ENCODE measurements at regions not wholly inside any gene's neighbourhood (a gene's known extent, or its start where the extent isn't known, plus 50 kb on each side); places are given as distances from the start of the nearest gene placed in this dataset.

DNA sequence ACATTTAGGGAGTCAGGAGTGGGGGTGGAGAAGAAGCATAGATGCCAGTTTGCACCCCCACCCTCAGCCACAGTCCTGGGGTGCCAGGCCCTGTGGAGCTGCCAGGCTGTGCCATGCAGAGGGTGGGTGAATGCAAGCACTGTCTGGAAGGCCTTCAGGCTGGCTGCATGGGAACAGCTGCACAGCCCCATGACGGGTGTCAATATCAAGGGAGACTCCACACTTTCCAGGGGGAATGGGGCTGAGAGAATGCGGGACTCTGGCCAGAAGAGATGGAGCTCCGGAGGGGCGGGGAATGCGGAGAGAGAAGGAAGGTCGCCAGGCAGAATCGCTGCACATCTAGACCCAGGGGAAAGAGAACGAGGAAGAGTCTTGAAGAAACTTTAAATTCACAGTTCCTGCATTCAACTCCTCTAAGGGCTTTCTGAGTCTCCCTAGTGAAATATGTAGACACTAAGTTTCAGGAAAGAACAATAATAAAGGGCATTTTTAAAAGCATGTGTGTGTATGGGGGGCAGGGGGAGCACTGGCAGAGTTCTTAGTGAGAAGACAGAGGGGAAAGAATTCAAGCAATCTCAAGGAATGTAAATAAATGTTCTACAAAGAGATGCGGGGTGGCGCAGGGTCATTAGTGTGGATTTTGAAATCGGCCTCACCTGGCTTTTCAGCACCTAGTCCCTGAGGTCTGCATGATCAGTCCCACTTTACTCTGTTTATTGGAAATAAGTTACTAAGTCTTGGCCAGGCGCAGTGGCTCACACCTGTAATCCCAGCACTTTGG lies 59.1 kb downstream of the BOD1 start:
- no peak for DNase-seq (ENCODE audit: low read depth)

DNA sequence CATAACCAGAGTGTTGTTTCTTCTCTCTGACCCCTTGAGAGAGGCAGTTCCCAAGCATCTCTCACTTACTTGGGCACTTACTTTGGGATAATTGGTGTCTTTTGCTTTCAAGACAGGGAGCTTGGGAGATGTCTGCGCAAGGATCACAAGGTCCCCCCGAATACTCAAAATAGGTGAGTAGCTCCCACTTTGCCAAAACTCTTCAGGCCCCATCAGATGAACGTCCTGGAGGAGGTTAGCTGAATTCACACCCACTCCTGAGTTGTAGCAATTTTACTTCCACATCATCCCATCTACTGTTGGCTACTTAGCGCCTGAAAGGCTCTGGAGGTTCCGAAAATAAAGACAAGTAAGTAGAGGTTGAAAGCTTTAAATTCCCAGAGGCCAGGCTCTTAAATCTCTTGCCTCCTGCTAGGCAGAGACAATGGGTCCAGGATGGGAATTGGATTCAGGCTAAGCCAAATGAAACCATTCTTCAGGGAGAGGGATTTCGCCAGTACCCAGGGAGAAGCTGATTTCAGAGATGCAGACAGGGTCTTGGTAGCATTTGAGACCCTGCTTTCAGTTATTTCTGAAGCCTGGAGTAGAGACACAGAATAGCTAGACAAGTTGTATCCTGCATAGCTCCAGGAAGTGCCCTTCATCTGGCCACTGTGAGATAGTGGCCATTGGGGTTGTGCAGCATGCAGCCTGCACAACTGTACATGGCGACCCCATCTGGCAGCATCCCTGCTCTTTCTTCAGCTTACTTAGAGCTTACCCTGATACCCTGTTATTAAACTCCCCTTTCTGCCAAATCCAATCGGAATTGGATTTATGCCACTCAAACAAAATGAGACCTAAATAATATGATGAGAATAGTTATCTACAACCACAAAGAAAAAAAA lies 60.1 kb downstream of the BOD1 start:
- no peak for DNase-seq (ENCODE audit: low read depth)

DNA sequence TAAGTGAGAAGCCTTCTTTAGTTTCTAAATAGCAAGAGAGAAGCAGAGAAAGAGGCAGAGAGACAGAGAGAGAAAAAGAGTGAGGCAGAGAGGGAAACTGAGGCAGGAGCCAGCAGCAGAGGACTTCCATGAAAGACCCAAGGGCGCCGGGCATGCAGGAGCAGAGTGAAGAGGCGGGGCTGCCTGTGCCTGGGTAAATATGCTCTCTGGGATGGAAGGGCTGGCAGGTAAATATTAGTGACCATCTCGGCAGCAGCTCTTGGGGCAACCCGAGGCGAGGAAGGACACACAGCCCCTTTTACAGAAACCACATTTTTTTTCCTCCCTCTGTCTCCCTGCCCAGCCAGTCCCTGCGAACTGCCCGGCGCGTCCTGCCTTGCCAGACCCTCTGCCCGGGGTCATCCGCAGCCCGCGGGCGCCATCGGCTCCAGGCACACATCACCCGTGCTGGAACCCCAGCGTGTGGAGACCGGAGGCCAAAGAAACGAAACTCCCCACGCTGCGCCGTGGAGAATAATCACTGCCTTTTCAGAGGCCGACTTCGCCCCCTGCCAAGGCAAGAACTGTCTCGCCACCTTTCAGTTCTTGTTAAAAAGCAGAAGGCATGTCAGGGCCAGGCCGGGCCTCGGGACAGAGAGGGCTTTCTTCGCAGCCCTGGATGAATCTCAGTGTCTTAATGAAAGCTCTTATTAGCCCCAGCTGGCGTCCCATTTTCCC lies 61.3 kb downstream of the BOD1 start:
- no peak for DNase-seq (ENCODE audit: low read depth)

DNA sequence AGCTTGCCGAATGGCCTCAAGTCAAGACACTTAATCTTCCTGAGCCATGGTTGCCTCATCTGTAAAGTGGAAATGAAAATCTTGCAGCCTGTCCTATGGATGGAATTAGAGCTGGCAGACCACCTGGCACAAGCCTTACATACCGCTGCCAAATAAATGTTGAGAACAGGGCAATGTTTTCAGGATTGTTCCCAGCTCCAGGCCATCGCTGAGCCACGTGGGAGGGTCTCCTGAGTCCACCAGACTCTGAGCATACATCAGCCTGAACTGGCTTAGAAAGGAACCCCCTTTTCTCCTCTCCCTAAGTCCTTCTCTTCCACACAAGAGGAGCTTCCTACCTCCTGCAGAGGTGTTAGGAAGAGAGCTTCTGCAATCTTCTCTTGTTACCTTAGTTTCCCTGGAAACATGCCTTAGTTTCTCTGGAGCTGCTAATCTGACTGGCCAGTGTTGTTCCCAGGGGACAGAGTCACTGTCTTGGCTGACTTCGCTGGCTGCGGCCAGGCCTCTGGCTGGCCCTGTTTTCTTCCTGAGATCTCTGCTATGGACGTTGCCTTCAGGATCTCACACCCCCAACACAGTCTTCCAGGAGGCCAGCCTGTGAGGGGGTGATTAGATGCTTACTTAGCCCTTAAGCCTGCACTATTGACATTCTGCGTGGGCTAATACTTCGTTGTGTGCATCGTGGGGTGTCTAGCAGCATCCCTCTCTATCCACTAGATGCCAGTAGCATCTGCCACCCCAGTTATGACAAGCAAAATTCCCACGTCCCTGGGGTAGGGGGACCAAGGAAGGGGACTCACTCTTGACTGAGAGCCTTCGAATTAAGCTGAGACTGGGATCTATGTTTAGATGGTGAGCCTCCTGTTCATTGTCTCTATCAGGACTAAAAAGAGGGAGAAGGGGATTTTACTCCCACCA lies 62.2 kb downstream of the BOD1 start:
- DNase-seq (ENCODE audit: low read depth): no peak

DNA sequence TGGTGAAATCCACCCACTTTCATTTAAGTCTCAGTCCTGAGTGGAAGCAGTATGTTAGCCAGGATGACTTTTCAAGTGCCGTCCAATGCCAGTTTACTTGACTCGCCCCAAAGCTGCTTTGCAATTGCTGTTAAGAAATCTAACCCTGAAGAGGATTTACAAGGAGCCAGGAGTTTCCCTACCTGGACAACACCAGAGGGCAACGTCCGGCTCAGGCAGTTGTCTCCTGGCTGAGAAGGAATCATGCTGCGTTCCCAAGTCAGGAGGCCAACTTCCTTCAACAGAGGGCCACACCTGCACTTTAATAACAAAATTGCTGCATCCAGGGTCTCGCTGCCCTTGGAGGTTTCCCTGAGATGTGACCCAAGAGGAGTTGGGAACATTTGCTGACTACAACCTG lies 65.8 kb downstream of the BOD1 start:
- no peak for DNase-seq (ENCODE audit: low read depth)

DNA sequence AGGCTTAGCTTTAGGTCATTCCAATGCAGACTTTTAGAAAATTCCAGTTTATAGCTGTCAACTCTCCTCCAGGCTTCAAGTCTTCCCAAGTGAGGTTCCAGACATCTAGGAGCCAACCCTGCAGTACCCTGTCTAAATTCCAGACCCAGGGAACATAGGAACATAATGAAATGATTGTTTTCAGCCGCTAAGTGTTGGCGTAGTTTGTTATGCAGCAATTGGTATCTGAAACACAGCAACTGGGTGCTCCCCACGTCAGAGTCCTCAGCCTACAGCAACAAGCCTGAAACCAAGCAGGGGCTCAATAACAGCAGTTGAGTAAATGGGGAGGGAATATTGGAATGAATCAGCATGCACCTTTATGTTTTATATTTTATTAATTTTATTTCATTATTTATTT lies 66.8 kb downstream of the BOD1 start:
- no peak for DNase-seq (ENCODE audit: low read depth)

DNA sequence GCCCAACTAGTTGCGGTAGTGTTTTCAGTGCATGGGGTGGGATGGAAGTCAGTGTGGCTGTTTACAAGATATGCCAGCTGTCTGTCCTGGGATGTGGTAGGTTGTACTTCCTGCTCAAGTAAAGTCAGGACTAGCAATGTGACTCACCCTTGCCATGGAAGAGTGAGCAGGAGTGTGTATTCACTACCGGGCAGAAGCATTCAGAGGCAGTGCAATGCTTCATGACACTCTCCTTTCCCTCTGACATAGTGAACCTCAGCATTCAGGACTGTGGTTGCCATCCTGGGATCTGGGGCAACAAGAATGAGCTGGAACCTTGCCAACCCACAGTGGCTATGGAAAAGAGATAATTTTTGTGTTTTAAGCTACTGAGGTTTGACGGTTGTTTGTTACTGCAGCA lies 68.9 kb downstream of the BOD1 start:
- DNase-seq (ENCODE audit: low read depth): no peak

DNA sequence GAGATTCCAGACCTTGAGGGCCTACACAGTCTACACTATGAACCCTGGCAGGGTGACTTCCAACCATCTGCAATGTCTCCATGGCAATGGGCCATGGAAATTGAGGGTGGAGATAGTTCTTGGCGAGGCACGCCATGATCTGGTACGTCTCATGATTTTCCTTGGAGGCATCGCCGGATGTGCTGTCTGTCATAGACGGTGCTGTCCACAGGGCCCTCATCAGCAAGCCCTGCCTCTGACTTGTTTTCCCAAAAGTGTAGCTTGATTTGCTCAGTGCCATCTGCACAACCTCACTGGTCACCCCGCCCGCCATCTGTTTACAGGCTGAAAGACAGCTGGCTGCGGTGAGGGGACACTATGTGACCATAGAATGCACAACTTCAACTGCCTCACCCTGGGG lies 73.5 kb downstream of the BOD1 start:
- DNase-seq (ENCODE audit: low read depth): no peak

DNA sequence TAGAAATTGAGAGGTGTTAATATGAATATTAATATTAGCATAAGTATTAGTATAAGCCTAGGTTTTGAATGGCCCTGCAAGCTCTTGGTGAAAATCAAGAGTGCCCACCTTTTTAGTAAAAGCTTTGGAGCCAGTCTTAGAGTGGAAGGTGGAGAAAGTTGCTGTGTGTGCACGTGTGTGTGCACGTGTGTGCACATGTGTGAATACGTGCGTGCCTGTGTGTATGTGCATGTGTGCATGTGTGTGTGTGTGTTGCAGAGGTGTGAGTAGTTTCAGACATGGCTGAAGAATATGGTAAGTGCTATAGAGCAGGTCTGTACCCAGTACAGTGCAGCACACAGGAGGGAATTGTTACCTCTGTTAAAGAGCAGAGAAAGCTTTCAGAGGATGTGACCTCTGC lies 74.3 kb downstream of the BOD1 start:
- DNase-seq (ENCODE audit: low read depth): no peak

DNA sequence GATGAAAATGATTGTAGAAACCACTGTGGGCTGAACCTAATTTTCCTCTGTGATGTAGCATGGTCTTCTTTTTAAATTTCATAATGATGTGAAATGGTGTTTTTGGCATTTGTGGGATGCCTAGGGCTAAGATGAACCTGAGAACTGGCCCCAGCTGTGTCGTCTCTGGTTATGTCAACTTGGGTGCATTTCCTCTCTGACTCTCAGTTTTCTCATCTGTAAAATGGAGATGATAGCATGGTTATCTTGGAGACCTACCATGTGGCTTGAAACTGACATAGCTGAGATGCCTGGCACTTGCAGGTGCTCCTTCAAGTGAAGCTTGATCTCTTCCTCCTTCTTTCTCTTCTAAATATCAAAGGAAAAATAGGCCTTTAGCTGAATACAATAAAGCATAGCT lies 77.8 kb downstream of the BOD1 start:
- no peak for DNase-seq (ENCODE audit: low read depth)

DNA sequence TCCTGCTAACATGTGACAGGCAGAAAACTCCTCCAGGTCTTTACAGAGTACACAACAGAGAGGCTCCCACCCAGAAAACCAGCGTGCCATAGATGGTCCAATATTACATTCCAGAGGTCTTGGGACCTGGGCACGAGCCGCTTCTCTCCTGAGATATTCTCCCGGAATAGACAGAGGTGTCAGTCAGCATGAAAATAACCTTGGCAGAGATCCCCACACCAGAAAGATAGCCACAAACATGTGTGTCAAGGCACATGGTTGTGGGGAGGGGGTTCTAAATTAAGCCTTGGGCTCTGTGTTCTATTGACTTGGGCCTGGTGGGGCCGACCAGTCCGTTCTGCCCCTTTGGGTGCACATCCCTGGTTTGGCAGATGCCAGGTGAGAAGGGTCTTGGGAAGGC lies 78.4 kb downstream of the BOD1 start:
- no peak for DNase-seq (ENCODE audit: low read depth)

DNA sequence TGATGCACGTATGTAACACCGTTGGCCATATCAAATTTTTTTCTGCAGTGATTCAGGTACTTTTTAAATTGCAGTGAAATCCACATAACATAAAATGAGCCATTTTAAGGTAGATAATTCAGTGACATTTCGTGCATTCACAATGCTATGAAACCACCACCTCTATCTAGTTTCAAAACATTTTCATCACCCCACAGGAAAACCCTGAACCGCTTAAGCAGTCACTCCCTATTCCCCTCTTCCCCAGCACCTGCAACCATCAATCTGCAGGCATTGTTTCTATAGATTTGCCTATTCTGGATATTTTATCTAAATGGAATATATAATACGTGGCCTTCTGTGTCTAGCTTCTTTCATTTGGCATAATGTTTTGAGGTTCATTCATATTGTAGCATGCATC lies 79.2 kb downstream of the BOD1 start:
- no peak for DNase-seq (ENCODE audit: low read depth)

DNA sequence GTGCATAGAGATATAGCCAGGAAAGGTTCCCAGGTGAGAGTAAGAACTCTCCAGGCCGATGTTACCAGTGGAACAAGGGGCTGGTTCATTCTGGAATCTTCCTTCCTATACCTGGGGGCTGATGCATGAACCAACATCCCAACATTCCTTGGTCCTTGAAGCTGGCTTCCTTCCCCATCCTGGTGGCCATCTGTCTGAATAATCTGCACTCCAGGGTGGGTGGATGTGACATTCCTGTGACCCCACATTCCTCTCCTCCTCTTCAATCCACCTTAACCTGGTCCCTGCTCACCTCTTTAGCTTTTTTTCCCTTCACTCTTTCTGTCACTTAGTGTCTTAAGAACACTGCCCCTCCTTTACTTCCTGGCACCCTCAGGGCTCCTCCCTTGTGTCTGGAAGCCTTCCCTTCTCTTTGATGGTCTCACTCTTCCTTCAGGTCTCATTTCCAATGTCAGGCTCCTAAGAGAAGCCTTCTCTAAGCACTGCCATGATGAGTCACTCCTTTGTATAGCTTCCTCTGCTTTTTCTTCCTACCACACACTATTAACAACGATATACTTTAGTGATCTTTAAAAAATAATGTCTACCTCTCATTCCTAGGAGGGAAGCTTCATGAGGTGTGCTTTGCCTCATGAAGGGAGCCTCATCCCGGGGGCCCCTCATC lies 80.3 kb downstream of the BOD1 start:
- no peak for DNase-seq (ENCODE audit: low read depth)

DNA sequence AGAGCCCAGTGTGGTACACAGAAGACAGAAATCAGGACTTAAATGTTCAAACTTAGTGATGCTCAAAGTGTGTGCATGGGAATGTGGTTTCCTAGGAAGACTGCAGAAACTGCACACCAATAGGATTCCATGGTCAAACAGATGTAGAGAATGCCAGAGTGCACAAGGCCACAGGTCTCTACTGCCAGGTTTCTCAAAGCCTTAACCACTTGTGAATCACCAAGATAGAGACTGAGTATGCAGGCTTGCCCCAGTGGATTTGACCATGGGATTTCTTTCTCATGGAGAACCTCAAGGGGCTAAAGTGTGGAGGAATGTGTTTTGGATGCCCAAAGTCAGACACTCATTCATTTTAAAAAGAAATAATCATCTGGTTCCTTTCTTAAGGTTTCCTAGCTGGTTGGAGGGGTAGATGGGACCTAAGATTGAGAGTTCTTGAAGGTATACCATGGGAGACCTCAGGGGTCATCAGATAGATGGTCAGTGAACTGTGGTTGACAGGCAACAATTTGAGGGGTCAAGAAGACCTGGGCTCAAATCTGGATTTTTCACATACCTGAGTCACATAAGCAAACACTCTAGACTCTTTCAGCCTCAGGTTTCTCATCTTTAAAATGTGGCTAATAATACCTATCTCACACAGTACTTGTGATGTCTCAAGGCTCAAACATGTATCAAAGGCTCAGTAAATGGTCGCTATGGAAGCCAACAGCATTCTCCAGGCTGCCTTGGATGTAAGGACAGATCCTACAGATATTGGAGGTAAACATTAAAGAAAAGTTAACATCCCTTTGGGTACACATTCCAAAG lies 81.1 kb downstream of the BOD1 start:
- no peak for DNase-seq (ENCODE audit: low read depth)

DNA sequence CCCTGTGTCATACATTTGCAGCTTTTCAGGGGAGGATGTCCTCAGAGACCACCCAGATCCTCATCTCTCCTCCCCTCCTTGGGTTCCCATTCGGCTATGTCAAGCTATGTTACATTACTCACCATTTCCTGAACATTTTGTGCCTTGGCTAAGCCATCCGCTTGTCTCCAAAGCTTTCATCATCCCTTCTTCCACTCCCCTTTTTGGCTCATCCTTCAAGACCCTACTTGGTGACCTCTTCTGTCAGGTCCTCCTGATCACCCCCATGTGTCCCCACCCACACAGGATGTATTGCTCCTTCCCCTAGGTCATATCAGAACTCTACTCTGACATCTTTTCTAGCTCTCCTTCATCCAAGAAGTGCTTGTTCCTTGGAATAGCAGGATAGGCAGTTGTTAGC lies 81.8 kb downstream of the BOD1 start:
- DNase-seq (ENCODE audit: low read depth): no peak

DNA sequence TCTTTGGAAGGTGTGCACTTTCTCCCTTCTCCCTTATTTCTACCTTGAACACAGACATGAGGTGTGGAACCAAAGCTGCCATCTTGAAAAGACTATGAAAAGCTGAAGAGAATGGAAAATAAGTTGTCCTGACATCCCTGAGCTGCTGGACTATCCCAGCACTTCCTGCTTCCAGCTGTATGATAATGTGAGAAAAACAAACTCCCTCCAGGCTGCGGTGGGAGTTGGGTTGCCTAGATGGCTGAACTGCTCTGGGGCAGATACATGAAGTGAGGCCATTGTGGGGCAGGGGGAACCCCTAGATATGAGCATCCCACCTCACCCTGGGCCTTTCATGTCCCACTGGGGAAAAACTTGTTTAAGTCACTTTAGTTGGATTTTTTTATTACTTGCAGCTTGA lies 82.4 kb downstream of the BOD1 start:
- no peak for DNase-seq (ENCODE audit: low read depth)

DNA sequence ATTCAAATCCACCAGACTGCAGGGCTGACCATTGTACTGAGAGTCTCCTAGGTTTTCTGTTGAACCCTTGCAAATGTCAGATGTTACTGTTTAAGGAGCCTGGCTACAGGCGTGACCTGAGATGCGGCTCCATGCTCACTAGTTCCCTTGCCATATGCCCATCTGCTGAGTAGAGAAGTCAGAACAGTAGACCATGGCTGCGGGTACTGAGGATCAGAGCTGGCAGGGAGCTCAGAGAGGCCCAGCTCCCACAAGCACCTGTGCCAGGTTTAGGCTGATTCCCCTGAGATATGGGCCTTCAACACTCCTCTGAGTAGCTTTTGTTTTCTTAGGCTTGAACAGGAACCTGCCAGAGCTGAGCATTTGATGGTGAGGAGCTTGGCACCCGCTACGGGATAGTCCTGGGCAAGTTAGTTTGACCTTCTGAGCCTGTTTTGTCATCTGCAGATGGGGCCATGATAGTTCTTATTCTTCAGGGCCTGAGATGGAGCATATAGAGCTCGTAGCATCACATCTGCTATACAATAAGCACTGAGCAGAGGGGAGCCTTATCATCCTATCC lies 83.7 kb downstream of the BOD1 start:
- no peak for DNase-seq (ENCODE audit: low read depth)

DNA sequence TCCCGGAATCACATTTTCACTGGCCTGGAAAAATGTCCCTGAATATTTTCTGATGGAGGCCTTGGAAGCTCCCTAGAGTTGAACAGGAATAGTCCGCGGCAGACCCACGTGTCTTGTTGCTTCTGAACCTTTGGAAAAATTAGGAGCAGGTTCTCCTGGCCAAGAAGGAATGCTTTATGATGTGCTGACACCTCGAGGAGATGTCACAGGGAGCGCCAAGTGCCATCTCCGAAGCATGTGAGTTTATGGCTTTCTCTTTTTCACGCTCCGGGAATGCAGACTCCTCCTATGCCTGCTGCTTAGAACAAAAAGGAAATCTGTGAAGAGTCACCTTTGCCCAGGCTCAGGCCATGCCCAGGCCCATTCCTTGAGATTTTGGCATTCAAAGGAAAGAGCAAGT lies 84.6 kb downstream of the BOD1 start:
- DNase-seq (ENCODE audit: low read depth): no peak

DNA sequence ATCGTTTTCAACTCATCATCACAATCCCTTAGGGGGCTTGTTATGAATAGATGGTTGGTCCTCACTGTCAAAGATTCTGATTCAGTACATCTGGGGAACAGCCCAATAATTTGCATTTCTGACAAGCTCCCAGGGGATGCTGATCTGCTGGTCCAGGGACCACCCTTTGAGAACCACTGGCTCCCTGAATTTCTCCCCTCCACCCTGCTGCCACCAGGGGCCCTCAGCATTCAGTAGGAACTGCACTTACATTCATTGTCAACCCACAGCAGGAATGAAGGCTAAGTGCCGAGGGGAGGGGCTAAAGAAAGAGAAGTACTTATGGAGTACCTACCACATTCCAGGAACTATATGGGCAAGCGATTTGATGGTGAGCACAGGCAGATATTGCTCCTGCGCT lies 85.9 kb downstream of the BOD1 start:
- no peak for DNase-seq (ENCODE audit: low read depth)

DNA sequence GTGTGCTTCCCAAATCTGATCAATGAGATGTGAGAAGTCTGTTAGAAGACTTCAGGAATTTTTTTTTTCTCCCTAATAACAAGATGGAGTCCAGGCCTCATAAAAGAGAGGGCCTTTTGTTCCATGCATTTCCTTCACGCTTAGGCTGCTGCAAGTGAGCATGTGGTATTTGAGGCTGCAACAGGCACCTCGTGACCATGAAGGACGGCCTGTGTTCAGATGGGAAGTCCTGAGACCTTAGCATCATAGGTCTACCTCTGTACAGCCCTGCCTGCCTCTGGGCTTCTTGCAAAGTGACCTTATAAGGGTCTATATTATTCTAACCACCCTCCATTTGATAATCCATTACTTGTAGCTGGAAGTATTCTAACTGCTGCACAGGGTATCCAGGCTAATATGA lies 86.6 kb downstream of the BOD1 start:
- DNase-seq (ENCODE audit: low read depth): no peak

All from HS-27A (cell line).